ENCODE measurements at regions not wholly inside any gene's neighbourhood (a gene's known extent, or its start where the extent isn't known, plus 50 kb on each side); places are given as distances from the start of the nearest gene placed in this dataset.

GRCh38 chr13:65530688-65531087 lies 1699.4 kb downstream of the PCDH9 start:
- TF ChIP-seq CTCF (IDR thresholded peaks at IDR 0.05) = no peak
- Histone ChIP-seq H3K36me3 (no peaks in the 10 kb centered on the region), H3K9me3 (no peaks in the 10 kb centered on the region), H3K4me1 (ENCODE audit: insufficient read depth) (no peaks in the 10 kb centered on the region), H3K27me3 (no peaks in the 10 kb centered on the region), H3K4me3 (no peak overlapping the region), H3K27ac (no peak overlapping the region)
- intact Hi-C loops (cut with DNase I) = loop anchor here in 1 of 4 donors (5.0 kb wide), 1 partner anchor 192 kb away; no protein-coding TSS in a partner anchor
- 49 to 59% (median 56%) methylated on average over 2 of the region's 2 CpGs for WGBS, 3 donors
- no peak for DNase-seq

GRCh38 chr13:65529541-65529940 lies 1700.6 kb downstream of the PCDH9 start:
- Histone ChIP-seq H3K9me3 (no peaks in the 10 kb centered on the region), H3K27ac (no peak overlapping the region), H3K36me3 (no peaks in the 10 kb centered on the region), H3K4me1 (ENCODE audit: insufficient read depth) (no peaks in the 10 kb centered on the region), H3K4me3 (no peak overlapping the region), H3K27me3 (no peaks in the 10 kb centered on the region)
- DNase-seq = no peak
- 7 to 19% (median 11%) methylated on average over 4 of the region's 4 CpGs for WGBS, 3 donors
- TF ChIP-seq POLR2A (IDR thresholded peaks at IDR 0.05) (no peak), EP300 (IDR thresholded peaks at IDR 0.05) (no peak), CTCF (IDR thresholded peaks at IDR 0.05) (no peak)
- intact Hi-C loops (cut with DNase I) = no loop called here

GRCh38 chr13:65508745-65509144 lies 1721.4 kb downstream of the PCDH9 start:
- no peak for DNase-seq
- H3K36me3 ChIP-seq = no peaks in the 10 kb centered on the region
- H3K27me3 ChIP-seq = no peaks in the 10 kb centered on the region
- H3K27ac ChIP-seq = no peak overlapping the region
- H3K4me1 ChIP-seq (ENCODE audit: insufficient read depth) = no peaks in the 10 kb centered on the region
- intact Hi-C loops (cut with DNase I) = no loop called here
- H3K4me3 ChIP-seq = no peak overlapping the region
- TF ChIP-seq EP300 (IDR thresholded peaks at IDR 0.05) (no peak), POLR2A (IDR thresholded peaks at IDR 0.05) (no peak), CTCF (IDR thresholded peaks at IDR 0.05) (no peak)
- no peaks in the 10 kb centered on the region for H3K9me3 ChIP-seq

GRCh38 chr13:65508338-65508737 lies 1721.8 kb downstream of the PCDH9 start:
- H3K4me1 ChIP-seq (ENCODE audit: insufficient read depth) = no peaks in the 10 kb centered on the region
- no peaks in the 10 kb centered on the region for H3K36me3 ChIP-seq
- H3K4me3 ChIP-seq = no peak overlapping the region
- intact Hi-C loops (cut with DNase I) = no loop called here
- DNase-seq = no peak
- H3K27ac ChIP-seq = no peak overlapping the region
- no peak for TF ChIP-seq CTCF (IDR thresholded peaks at IDR 0.05)
- H3K9me3 ChIP-seq = no peaks in the 10 kb centered on the region
- no peaks in the 10 kb centered on the region for H3K27me3 ChIP-seq

GRCh38 chr13:65505941-65506340 lies 1724.2 kb downstream of the PCDH9 start:
- no peak overlapping the region for H3K4me3 ChIP-seq
- intact Hi-C loops (cut with DNase I) = no loop called here
- H3K27me3 ChIP-seq = no peaks in the 10 kb centered on the region
- no peak for DNase-seq
- no peaks in the 10 kb centered on the region for H3K9me3 ChIP-seq
- 52 to 92% (median 83%) methylated on average over 1 of the region's 1 CpG for WGBS, 3 donors
- H3K36me3 ChIP-seq = no peaks in the 10 kb centered on the region
- no peak overlapping the region for H3K27ac ChIP-seq
- TF ChIP-seq POLR2A (IDR thresholded peaks at IDR 0.05) (no peak), EP300 (IDR thresholded peaks at IDR 0.05) (no peak), CTCF (IDR thresholded peaks at IDR 0.05) (no peak)
- no peaks in the 10 kb centered on the region for H3K4me1 ChIP-seq (ENCODE audit: insufficient read depth)

Data from ovary (tissue), 7 donors.